ENCODE measurements at regions not wholly inside any gene's neighbourhood (a gene's known extent, or its start where the extent isn't known, plus 50 kb on each side); places are given as distances from the start of the nearest gene placed in this dataset.

GRCh38 chr22:35205961-35206360 lies 51.3 kb upstream of the HMGXB4 start:
- Histone ChIP-seq H3K27me3 (ENCODE audit: control insufficient read depth, insufficient read depth, low read length) (no peaks in the 10 kb centered on the region), H3K4me3 (ENCODE audit: low read depth, low read length) (no peak overlapping the region), H3K36me3 (ENCODE audit: control insufficient read depth, insufficient read depth, low read length) (no peaks in the 10 kb centered on the region)
- FAIRE-seq = no peak
- DNase-seq (ENCODE audit: low read depth) = peak; percentile 33
- TF ChIP-seq CTCF (IDR thresholded peaks at IDR 0.05; ENCODE audit: insufficient read depth, low read length, severe bottlenecking) = no peak

- Histone ChIP-seq H3K36me3 (ENCODE audit: control insufficient read depth, insufficient read depth, low read length) (no peaks in the 10 kb centered on the region), H3K27me3 (ENCODE audit: control insufficient read depth, insufficient read depth, low read length) (no peaks in the 10 kb centered on the region), H3K4me3 (ENCODE audit: low read depth, low read length) (no peak overlapping the region)
- no peak for DNase-seq (ENCODE audit: low read depth)
- TF ChIP-seq CTCF (IDR thresholded peaks at IDR 0.05; ENCODE audit: insufficient read depth, low read length, severe bottlenecking) = no peak
- FAIRE-seq = no peak
Measured at GRCh38 chr22:35206889-35207288, 50.4 kb upstream of the HMGXB4 start.
